Uterus (tissue), 3 donors: ENCODE measurements at regions not wholly inside any gene's neighbourhood (a gene's known extent, or its start where the extent isn't known, plus 50 kb on each side); places are given as distances from the start of the nearest gene placed in this dataset.

Experiments used
- DNase-seq, 2 donors: peaks; one replicate each; pipeline ENCODE4 v3.0.0-alpha.2; 2019 to 2020
- H3K27ac ChIP-seq, 2 donors: fragments of 200-600 bp; sonication (generic); 1 replicate in 1 of 2; 2 replicates in 1 of 2; pipeline ENCODE4 v1.5.1; 2016 to 2018
- H3K27me3 ChIP-seq, 2 donors: fragments of 200-600 bp; sonication (generic); one replicate each; pipeline ENCODE4 v1.5.1; 2018 to 2019; ENCODE audit warnings: control low read depth in 1 of 2
- H3K36me3 ChIP-seq, 2 donors: fragments of 200-600 bp; sonication (generic); one replicate each; pipeline ENCODE4 v1.5.1; 2019; ENCODE audit warnings: control low read depth in 1 of 2
- H3K4me1 ChIP-seq, 2 donors: fragments of 200-600 bp; sonication (generic); one replicate each; pipeline ENCODE4 v1.5.1; 2018 to 2019; ENCODE audit warnings: control low read depth in 1 of 2
- H3K4me3 ChIP-seq, 2 donors: fragments of 200-600 bp; sonication (generic); 1 replicate in 1 of 2; 2 replicates in 1 of 2; pipeline ENCODE4 v1.5.1; 2018 to 2019; ENCODE audit warnings: mild to moderate bottlenecking in 1 of 2
- H3K9me3 ChIP-seq, 2 donors: fragments of 200-600 bp; sonication (generic); one replicate each; pipeline ENCODE4 v1.5.1; 2019; ENCODE audit warnings: control low read depth in 1 of 2
- CTCF ChIP-seq, 4 experiments: fragments of 200-600 bp in 2 of 4; fragments of 450-650 bp in 2 of 4; sonication (generic) in 2 of 4; IDR thresholded peaks; one replicate each; pipeline ENCODE4 v1.5.1; 2016 to 2019; ENCODE audit warnings: antibody characterized with exemption in 4 of 4, mild to moderate bottlenecking in 2 of 4, moderate library complexity in 1 of 4
- POLR2A ChIP-seq, 2 donors: fragments of 450-650 bp; IDR thresholded peaks; one replicate each; pipeline ENCODE4 v1.6.1; 2016; ENCODE audit warnings: antibody characterized with exemption in 2 of 2, mild to moderate bottlenecking in 1 of 2, moderate library complexity in 1 of 2
- intact Hi-C: fragments of 100-400 bp; cut with DNase I; formaldehyde crosslinking; loops from one replicate; pipeline ENCODE4 v1.15.1; 2023; ENCODE audit warnings: low total_unique reads
- donor health status: DM: yes; HTN: yes; CAD: no.

DNA sequence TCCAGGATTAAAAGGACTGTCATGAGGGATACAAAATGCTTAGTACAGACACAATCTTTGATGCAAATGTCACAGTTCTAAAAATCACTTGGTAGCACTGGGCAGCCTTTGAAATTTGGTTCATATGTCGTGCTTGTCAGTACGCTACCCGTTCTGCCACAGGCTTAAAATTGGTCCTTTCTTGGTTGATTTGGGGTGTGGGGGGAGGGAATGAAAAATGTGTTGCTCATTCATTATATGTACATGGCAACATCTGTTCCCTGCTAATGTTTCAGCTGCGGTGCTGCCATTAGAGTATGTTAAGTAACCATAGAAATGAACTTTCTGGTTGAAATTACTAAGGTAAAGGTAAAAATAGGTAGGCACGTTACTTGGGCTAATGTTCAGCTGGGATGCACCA is 155.4 kb upstream of the ARHGAP5 start:
- Histone ChIP-seq H3K4me3 (no peak overlapping the region), H3K9me3 (no peaks in the 10 kb centered on the region), H3K27ac (no peak overlapping the region), H3K36me3 (no peaks in the 10 kb centered on the region), H3K4me1 (peaks cover 0 to 4% of the 10 kb centered on the region in 2 donors), H3K27me3 (no peaks in the 10 kb centered on the region)
- no peak for DNase-seq
- intact Hi-C loops, result no loop called here
- no peak for TF ChIP-seq POLR2A (IDR thresholded peaks at IDR 0.05)
- TF ChIP-seq CTCF (IDR thresholded peaks at IDR 0.05), result no peak

DNA sequence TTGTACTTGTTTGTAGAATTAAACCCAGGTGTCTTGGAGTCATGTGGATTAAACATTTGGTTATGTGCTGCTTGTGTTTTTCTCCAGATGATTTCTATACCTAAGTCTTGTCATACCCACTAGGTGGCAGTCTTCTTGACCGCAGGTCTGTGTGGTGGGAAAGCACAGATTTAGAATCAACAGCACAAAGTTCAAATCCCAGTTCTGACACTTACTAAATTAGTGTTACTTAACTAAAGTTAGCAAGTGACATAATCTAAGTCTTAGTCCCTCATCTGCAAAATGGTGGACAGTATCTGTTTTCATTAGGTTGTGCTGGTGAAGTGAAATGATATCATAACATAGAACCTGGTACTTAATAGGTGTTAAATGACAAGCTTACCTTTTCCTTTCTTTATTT is 151.0 kb upstream of the ARHGAP5 start:
- intact Hi-C loops, result no loop called here
- TF ChIP-seq POLR2A (IDR thresholded peaks at IDR 0.05), result no peak
- TF ChIP-seq CTCF (IDR thresholded peaks at IDR 0.05), result peak in 3 of 4 experiments; percentile 24 to 40 (median 30)

GRCh38 chr14:31926652-31927347 is 150.3 kb upstream of the ARHGAP5 start:
- Histone ChIP-seq H3K4me1 (peaks cover 3 to 8% of the 10 kb centered on the region in 2 donors), H3K27ac (peak overlapping the region; percentile 76 to 84), H3K27me3 (no peaks in the 10 kb centered on the region), H3K9me3 (no peaks in the 10 kb centered on the region), H3K4me3 (no peak overlapping the region), H3K36me3 (no peaks in the 10 kb centered on the region)
- intact Hi-C loops, result no loop called here
- TF ChIP-seq CTCF (IDR thresholded peaks at IDR 0.05) (no peak), POLR2A (IDR thresholded peaks at IDR 0.05) (no peak)
- DNase-seq, result no peak

More for the DNA sequence above, 151.0 kb upstream of the ARHGAP5 start:
- peak overlapping the region; percentile 76 to 84 for H3K27ac ChIP-seq
- H3K27me3 ChIP-seq, result no peaks in the 10 kb centered on the region
- H3K4me1 ChIP-seq, result peaks cover 3 to 8% of the 10 kb centered on the region in 2 donors
- no peak for DNase-seq
- H3K9me3 ChIP-seq, result no peaks in the 10 kb centered on the region
- no peak overlapping the region for H3K4me3 ChIP-seq
- no peaks in the 10 kb centered on the region for H3K36me3 ChIP-seq

GRCh38 chr14:31927348-31927832 is 149.7 kb upstream of the ARHGAP5 start:
- H3K36me3 ChIP-seq, result no peaks in the 10 kb centered on the region
- H3K27me3 ChIP-seq, result no peaks in the 10 kb centered on the region
- no peak overlapping the region for H3K4me3 ChIP-seq
- DNase-seq, result peak in 1 of 2 donors; percentile 53
- TF ChIP-seq CTCF (IDR thresholded peaks at IDR 0.05) (no peak), POLR2A (IDR thresholded peaks at IDR 0.05) (no peak)
- H3K4me1 ChIP-seq, result peaks cover 3 to 8% of the 10 kb centered on the region in 2 donors
- H3K27ac ChIP-seq, result peak overlapping the region; percentile 76 to 84
- no peaks in the 10 kb centered on the region for H3K9me3 ChIP-seq
- intact Hi-C loops, result no loop called here

- Histone ChIP-seq H3K4me3 (no peak overlapping the region), H3K27me3 (no peaks in the 10 kb centered on the region), H3K4me1 (peaks cover 3 to 8% of the 10 kb centered on the region in 2 donors), H3K36me3 (no peaks in the 10 kb centered on the region), H3K9me3 (no peaks in the 10 kb centered on the region), H3K27ac (no peak overlapping the region)
- no peak for DNase-seq
- intact Hi-C loops, result no loop called here
- TF ChIP-seq POLR2A (IDR thresholded peaks at IDR 0.05) (no peak), CTCF (IDR thresholded peaks at IDR 0.05) (no peak)
Observed at GRCh38 chr14:31930070-31930469, 147.0 kb upstream of the ARHGAP5 start.
